Naive thymus-derived CD8-positive, alpha-beta T cell (primary cell): ENCODE measurements at regions not wholly inside any gene's neighbourhood (a gene's known extent, or its start where the extent isn't known, plus 50 kb on each side); places are given as distances from the start of the nearest gene placed in this dataset.
A peak's percentile ranks its signal among the peaks of the same experiment; 100 is the strongest.
"Not testable (repeated sequence)": the region's sequence is repeated elsewhere in the genome, so short reads cannot be mapped to it uniquely, and the experiment has no call there.

Source experiments
- ATAC-seq, 2 donors: fragments of 150-1000 bp; cut with Tn5 transposase in 1 of 2; sonication (Bioruptor Pico), chemical (Tn5 transposase) in 1 of 2; 1 replicate in 1 of 2; 2 replicates in 1 of 2; pipeline ENCODE4 v1.10.0; 2021; ENCODE audit warnings: mild to moderate bottlenecking in 2 of 2, moderate library complexity in 2 of 2
- POLR2A ChIA-PET: fragments of 350-600 bp; sonication (Branson Sonifier 250); formaldehyde crosslinking; loops from one replicate; lab custom pipeline; 2021; ENCODE audit warnings: antibody characterized with exemption; lab: Charles Lee
- DNase-seq, 10 donors: peaks; one replicate each; pipeline versions ENCODE4 v3.0.0 to v3.0.0-alpha.2; 2020 to 2022
- H3K27ac Mint-ChIP-seq, 10 donors: one replicate each; pipeline ENCODE4 v1.8.0; 2020 to 2022; ENCODE audit warnings: mild to moderate bottlenecking in 10 of 10, mixed read lengths in 10 of 10, moderate library complexity in 4 of 10, inconsistent platforms in 1 of 10
- H3K27me3 Mint-ChIP-seq, 5 donors: one replicate each; pipeline ENCODE4 v1.8.0; 2021 to 2022; ENCODE audit warnings: mixed read lengths in 5 of 5
- H3K36me3 Mint-ChIP-seq, 3 donors: one replicate each; pipeline ENCODE4 v1.8.0; 2020 to 2022; ENCODE audit warnings: mixed read lengths in 3 of 3, mild to moderate bottlenecking in 2 of 3, inconsistent platforms in 1 of 3
- H3K4me1 Mint-ChIP-seq, 4 donors: one replicate each; pipeline ENCODE4 v1.8.0; 2021 to 2022; ENCODE audit warnings: mixed read lengths in 4 of 4
- H3K4me3 Mint-ChIP-seq, 10 donors: one replicate each; pipeline ENCODE4 v1.8.0; 2020 to 2022; ENCODE audit warnings: mild to moderate bottlenecking in 10 of 10, mixed read lengths in 10 of 10, moderate library complexity in 6 of 10, inconsistent platforms in 1 of 10
- H3K9me3 Mint-ChIP-seq, 9 donors: one replicate each; pipeline ENCODE4 v1.8.0; 2020 to 2022; ENCODE audit warnings: mixed read lengths in 9 of 9, mild to moderate bottlenecking in 3 of 9, inconsistent platforms in 1 of 9, moderate library complexity in 1 of 9

DNA sequence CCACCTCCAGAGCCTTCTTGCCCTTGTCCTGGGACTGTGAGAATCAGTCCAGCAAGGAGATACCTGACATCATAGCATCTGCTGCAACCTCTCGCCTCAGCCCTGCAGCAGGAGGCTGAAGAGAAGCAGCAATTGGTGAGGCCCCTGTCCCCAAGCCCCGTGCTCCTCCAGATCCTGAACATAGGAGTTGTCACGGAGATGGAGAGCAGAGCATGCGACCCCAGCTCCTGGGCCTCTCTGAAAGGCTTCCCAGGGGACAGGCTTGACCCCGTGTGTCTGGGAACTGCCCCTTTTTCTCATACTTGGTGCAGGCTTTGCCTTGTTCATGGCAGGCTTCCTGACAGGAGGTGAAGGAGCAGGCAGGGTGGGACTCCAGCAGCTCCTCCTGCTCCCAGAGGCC is 127.7 kb upstream of the PZP start:
- Mint-ChIP-seq H3K36me3 (peaks cover 0 to 15% (median 13%) of the 10 kb centered on the region in 3 donors), H3K27me3 (no peaks in the 10 kb centered on the region), H3K4me3 (no peak overlapping the region), H3K9me3 (peaks cover 0 to 19% (median 9%) of the 10 kb centered on the region in 9 donors), H3K4me1 (peaks cover 7 to 10% (median 9%) of the 10 kb centered on the region in 4 donors), H3K27ac (peak overlapping the region in 1 of 10 donors; percentile 50)
- POLR2A ChIA-PET = no interaction called here
- DNase-seq = no peak
- ATAC-seq = no peak

DNA sequence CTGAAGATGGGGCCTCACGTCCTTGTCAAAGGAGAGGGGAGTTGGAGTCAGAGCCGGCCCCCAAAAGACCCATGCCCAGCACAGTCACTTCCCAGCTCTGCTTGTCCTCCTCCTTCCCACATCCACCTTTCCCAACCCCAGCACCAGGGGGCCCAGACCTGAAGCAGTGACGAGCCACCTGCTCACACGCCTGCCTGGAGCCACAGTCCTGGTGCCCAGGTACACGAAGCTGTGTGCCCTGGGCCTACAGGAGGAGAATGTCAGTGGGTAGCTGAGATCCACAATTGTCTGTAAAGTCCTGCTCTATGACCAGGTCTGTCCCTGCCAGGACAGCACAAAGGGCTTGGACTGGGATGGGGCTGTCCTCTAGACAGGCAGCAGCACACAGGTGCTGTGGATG is 126.8 kb upstream of the PZP start:
- peaks cover 5% of the 10 kb centered on the region in 4 donors for H3K4me1 Mint-ChIP-seq

GRCh38 chr12:9334041-9334692 is 126.0 kb upstream of the PZP start:
- H3K4me3 Mint-ChIP-seq = no peak overlapping the region
- peaks cover 5% of the 10 kb centered on the region in 4 donors for H3K4me1 Mint-ChIP-seq
- peaks cover 0 to 19% (median 9%) of the 10 kb centered on the region in 9 donors for H3K9me3 Mint-ChIP-seq
- H3K27ac Mint-ChIP-seq = no peak overlapping the region
- POLR2A ChIA-PET = no interaction called here
- H3K36me3 Mint-ChIP-seq = peaks cover 0 to 15% (median 13%) of the 10 kb centered on the region in 3 donors
- H3K27me3 Mint-ChIP-seq = no peaks in the 10 kb centered on the region
- ATAC-seq = no peak
- no peak for DNase-seq

More for the DNA sequence above, 126.8 kb upstream of the PZP start:
- Mint-ChIP-seq H3K27ac (no peak overlapping the region), H3K4me3 (no peak overlapping the region), H3K9me3 (peaks cover 0 to 19% (median 9%) of the 10 kb centered on the region in 9 donors), H3K27me3 (no peaks in the 10 kb centered on the region), H3K36me3 (peaks cover 0 to 15% (median 13%) of the 10 kb centered on the region in 3 donors)
- ATAC-seq (no peak), DNase-seq (no peak)
- POLR2A ChIA-PET = no interaction called here

DNA sequence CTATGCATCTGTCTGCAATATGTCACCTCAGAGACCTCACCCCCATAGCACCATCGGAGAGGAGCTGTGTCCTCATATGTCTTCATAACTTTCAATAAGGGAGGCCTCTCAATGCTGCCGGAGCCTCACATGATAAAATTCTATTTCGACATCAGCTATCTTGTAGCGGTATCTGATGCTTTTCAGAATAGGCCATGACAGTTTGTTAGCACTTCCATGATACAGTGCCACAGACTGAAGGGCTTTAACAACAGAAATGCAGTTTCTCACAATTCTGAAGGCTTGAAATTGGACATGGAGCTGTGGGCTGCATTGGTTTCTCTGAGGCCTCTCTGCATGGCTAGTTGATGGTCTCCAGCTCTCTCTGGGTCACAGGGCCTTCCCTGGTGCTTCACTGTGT is 125.0 kb upstream of the PZP start:
- POLR2A ChIA-PET = no interaction called here
- peaks cover 0 to 19% (median 9%) of the 10 kb centered on the region in 9 donors for H3K9me3 Mint-ChIP-seq
- DNase-seq (no peak), ATAC-seq (no peak)
- peaks cover 6 to 9% (median 7%) of the 10 kb centered on the region in 4 donors for H3K4me1 Mint-ChIP-seq
- no peak overlapping the region for H3K4me3 Mint-ChIP-seq
- H3K27me3 Mint-ChIP-seq = no peaks in the 10 kb centered on the region
- H3K36me3 Mint-ChIP-seq = peaks cover 0 to 15% (median 13%) of the 10 kb centered on the region in 3 donors
- peak overlapping the region in 1 of 10 donors; percentile 66 for H3K27ac Mint-ChIP-seq

DNA sequence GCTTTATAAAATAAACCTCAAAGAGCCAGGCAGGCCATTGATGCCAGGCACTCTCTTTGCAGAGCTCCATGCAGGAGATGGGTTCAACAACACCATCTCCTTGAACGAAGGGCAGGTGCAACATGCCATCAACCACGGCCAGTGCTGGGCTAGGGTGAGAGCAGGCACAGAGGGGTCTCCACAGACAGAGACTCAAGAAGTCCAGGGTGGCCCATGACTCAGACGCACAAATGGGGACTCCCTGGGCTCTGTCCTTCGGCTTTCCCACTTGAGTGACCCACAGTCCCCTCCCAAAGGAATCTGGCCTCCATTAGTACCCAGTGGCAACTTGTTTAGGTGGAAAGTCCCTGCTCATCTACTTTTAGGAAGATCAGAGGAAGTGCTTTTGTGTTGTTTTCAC is 124.4 kb upstream of the PZP start:
- H3K27me3 Mint-ChIP-seq = no peaks in the 10 kb centered on the region
- H3K4me3 Mint-ChIP-seq = no peak overlapping the region
- POLR2A ChIA-PET = no interaction called here
- no peak overlapping the region for H3K27ac Mint-ChIP-seq
- peaks cover 0 to 14% (median 9%) of the 10 kb centered on the region in 9 donors for H3K9me3 Mint-ChIP-seq
- ATAC-seq (no peak), DNase-seq (no peak)
- H3K36me3 Mint-ChIP-seq = peaks cover 0 to 13% (median 12%) of the 10 kb centered on the region in 3 donors
- peaks cover 9 to 15% (median 10%) of the 10 kb centered on the region in 4 donors for H3K4me1 Mint-ChIP-seq

GRCh38 chr12:9331218-9331626 is 123.0 kb upstream of the PZP start:
- Mint-ChIP-seq H3K27ac (peak overlapping the region in 2 of 10 donors; percentile 28 to 63), H3K4me3 (peak overlapping the region in 1 of 10 donors; percentile 51)

DNA sequence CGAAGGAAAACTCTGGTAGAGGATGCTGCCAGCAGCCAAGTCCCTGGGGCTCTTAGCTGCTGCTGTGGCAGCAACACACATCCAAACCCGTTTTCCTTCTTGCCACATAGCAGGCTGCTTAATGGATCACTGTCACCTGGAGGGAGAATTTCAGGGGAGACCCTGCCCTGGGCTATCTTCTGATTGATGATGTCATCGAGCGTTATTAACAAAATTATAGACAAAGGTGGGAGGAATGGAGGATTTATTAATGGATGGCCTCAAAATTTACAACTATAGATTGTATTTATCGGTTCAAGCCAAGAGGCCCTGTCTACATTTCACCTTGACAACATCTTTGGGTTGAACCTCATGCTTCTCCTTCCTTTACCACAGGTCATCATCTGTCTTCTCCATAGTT is 120.8 kb upstream of the PZP start:
- Mint-ChIP-seq H3K36me3 (no peaks in the 10 kb centered on the region), H3K4me1 (peaks cover 18 to 27% (median 22%) of the 10 kb centered on the region in 4 donors), H3K4me3 (no peak overlapping the region), H3K9me3 (no peaks in the 10 kb centered on the region), H3K27ac (peak overlapping the region in 1 of 10 donors; percentile 14), H3K27me3 (no peaks in the 10 kb centered on the region)
- POLR2A ChIA-PET = interaction anchor here (0.8 kb wide), 1 partner anchor 340 kb away, joined by 3 read pairs; no protein-coding TSS in a partner anchor
- DNase-seq (no peak), ATAC-seq (no peak)

More at GRCh38 chr12:9331218-9331626, 123.0 kb upstream of the PZP start:
- Mint-ChIP-seq H3K4me1 (peaks cover 18 to 27% (median 22%) of the 10 kb centered on the region in 4 donors), H3K9me3 (peaks cover 0 to 9% (median 2%) of the 10 kb centered on the region in 9 donors), H3K36me3 (peaks cover 0 to 2% (median 1%) of the 10 kb centered on the region in 3 donors), H3K27me3 (no peaks in the 10 kb centered on the region)
- POLR2A ChIA-PET = interaction anchor here (1.0 to 1.6 kb wide), 2 partner anchors 10 to 138 kb away, joined by 3 to 4 read pairs; no protein-coding TSS in a partner anchor
- peak; percentile 33 to 80 (median 66) for DNase-seq
- peak; percentile 70 to 86 for ATAC-seq

DNA sequence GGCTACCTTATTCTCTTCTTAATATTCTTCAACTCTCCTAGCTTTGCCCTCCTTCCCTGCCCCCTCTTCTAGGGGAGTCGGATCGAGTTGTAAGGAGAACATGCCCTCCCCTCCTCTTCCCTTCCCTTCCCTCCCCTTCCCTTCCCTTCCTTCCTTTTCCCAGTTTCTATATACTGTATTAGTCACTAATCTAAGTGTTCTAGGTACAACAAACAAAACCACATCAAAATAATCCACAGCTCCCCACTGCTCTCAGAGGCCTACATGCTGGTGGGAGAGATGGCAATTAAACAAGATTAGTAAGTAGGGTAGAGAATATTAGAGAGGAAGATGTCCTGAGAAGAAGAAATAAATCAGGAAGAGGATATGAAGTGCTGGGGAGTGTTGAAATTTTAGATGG is 119.9 kb upstream of the PZP start:
- H3K9me3 Mint-ChIP-seq = no peaks in the 10 kb centered on the region
- peaks cover 18 to 27% (median 22%) of the 10 kb centered on the region in 4 donors for H3K4me1 Mint-ChIP-seq
- ATAC-seq = no peak
- no peak for DNase-seq
- POLR2A ChIA-PET = interaction anchor here (1.3 kb wide), 1 partner anchor 373 kb away, joined by 3 read pairs; no protein-coding TSS in a partner anchor
- peak overlapping the region in 4 of 10 donors; percentile 2 to 74 (median 48) for H3K27ac Mint-ChIP-seq
- H3K4me3 Mint-ChIP-seq = no peak overlapping the region
- H3K27me3 Mint-ChIP-seq = no peaks in the 10 kb centered on the region
- H3K36me3 Mint-ChIP-seq = no peaks in the 10 kb centered on the region

DNA sequence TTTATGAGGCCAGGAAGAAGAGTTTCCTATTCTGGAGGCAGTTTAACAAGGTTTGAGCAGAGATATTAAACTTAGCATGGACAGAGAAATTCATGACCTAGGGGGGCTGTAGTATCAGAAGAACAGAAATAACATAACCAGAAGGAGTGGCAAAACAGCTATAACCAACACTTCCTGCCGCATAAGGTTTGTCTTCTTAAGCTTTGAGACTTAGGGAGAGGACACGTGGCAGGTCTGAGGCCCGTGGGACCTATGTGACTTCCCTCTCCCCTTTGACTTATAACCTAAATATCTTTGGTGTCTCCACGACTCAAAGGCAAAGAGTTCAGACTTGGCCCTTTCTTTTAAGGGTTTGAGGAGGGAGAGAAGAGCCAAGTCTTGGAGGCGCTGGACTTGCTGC is 119.1 kb upstream of the PZP start:
- Mint-ChIP-seq H3K27ac (peak overlapping the region in 5 of 10 donors; percentile 12 to 73 (median 29)), H3K36me3 (no peaks in the 10 kb centered on the region), H3K4me1 (peaks cover 18 to 27% (median 22%) of the 10 kb centered on the region in 4 donors), H3K9me3 (no peaks in the 10 kb centered on the region), H3K27me3 (no peaks in the 10 kb centered on the region), H3K4me3 (peak overlapping the region in 4 of 10 donors; percentile 6 to 36 (median 30))
- ATAC-seq (peak; percentile 56 to 59), DNase-seq (peak in 2 of 10 donors; percentile 24)
- POLR2A ChIA-PET = interaction anchor here (1.0 to 1.3 kb wide), 2 partner anchors 13 to 373 kb away, joined by 3 read pairs; no protein-coding TSS in a partner anchor

DNA sequence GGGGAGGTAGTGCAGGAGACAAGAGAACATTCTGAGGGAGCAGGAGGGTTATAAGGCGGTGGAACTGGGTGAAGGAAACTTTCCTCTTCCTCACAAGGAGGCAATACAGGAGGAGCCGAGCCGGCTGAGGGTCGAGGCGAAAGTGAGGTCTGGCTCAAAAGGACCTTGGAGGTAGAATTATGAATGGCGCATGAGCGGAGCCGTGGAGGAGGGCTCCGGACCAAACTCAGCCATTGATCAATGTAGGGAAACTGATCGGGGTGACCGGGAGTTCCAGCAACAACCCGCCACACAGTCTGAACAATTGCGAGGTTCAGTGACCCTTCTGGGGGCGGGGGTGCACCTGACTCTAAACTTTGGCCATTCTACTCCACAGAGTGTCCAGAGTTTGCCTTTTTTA is 118.7 kb upstream of the PZP start:
- Mint-ChIP-seq H3K4me1 (peaks cover 18 to 27% (median 22%) of the 10 kb centered on the region in 4 donors), H3K4me3 (peak overlapping the region in 1 of 10 donors; percentile 52), H3K27ac (peak overlapping the region in 4 of 10 donors; percentile 30 to 78 (median 42))
- H3K27me3 Mint-ChIP-seq, DNase-seq, H3K36me3 Mint-ChIP-seq, H3K9me3 Mint-ChIP-seq, ATAC-seq: not testable (repeated sequence)
- POLR2A ChIA-PET = interaction anchor here (1.0 kb wide), 1 partner anchor 14 kb away, joined by 3 read pairs; no protein-coding TSS in a partner anchor

GRCh38 chr12:9326085-9326484 is 117.9 kb upstream of the PZP start:
- H3K4me3 Mint-ChIP-seq = peak overlapping the region in 1 of 10 donors; percentile 58
- no peak for ATAC-seq
- no peaks in the 10 kb centered on the region for H3K9me3 Mint-ChIP-seq
- H3K4me1 Mint-ChIP-seq = peaks cover 14 to 23% (median 18%) of the 10 kb centered on the region in 4 donors
- POLR2A ChIA-PET = no interaction called here
- H3K27me3 Mint-ChIP-seq = no peaks in the 10 kb centered on the region
- H3K36me3 Mint-ChIP-seq = no peaks in the 10 kb centered on the region
- H3K27ac Mint-ChIP-seq = peak overlapping the region in 1 of 10 donors; percentile 78
- no peak for DNase-seq

DNA sequence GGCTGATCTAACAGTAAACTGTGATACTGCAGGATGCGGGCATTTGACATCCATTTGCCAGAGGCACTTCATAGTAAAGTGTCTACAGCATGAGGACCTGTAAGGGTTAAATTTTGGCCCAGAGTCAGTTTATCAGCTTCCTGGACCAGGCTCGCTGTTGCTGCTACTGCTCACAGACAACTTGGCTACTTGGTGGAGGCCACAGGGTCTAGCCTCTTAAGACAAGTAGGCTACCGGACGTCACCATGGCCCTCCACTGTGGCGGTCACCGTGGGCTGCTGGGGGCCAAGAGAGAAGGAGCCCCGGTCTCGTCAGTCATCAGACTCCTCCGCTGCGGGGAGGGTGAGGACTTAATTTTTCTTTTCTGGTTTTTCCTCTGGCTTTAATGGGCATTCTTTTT is 117.3 kb upstream of the PZP start:
- ATAC-seq (no peak), DNase-seq (no peak)
- POLR2A ChIA-PET = no interaction called here
- Mint-ChIP-seq H3K27me3 (no peaks in the 10 kb centered on the region), H3K36me3 (no peaks in the 10 kb centered on the region), H3K9me3 (no peaks in the 10 kb centered on the region), H3K4me1 (peaks cover 13 to 22% (median 17%) of the 10 kb centered on the region in 4 donors), H3K4me3 (no peak overlapping the region), H3K27ac (no peak overlapping the region)

GRCh38 chr12:9324782-9325181 is 116.6 kb upstream of the PZP start:
- Mint-ChIP-seq H3K27ac (no peak overlapping the region), H3K27me3 (no peaks in the 10 kb centered on the region), H3K4me3 (no peak overlapping the region), H3K36me3 (no peaks in the 10 kb centered on the region), H3K4me1 (peaks cover 13 to 22% (median 19%) of the 10 kb centered on the region in 4 donors), H3K9me3 (no peaks in the 10 kb centered on the region)
- DNase-seq (no peak), ATAC-seq (no peak)
- POLR2A ChIA-PET = no interaction called here
